ENCODE measurements at regions not wholly inside any gene's neighbourhood (a gene's known extent, or its start where the extent isn't known, plus 50 kb on each side); places are given as distances from the start of the nearest gene placed in this dataset.

- Histone ChIP-seq H3K27ac (ENCODE audit: insufficient read length, low read depth, low read length) (no peak overlapping the region), H4K20me1 (ENCODE audit: control insufficient read depth, insufficient read depth, insufficient read length) (no peaks in the 10 kb centered on the region), H3K23ac (ENCODE audit: insufficient read length, low read depth, low read length) (no peak overlapping the region), H3K79me2 (ENCODE audit: insufficient read depth, low read length) (no peaks in the 10 kb centered on the region), H3T11ph (ENCODE audit: low read length) (no peak overlapping the region), H4K5ac (ENCODE audit: insufficient read length, low read depth, low read length) (no peak overlapping the region), H3K56ac (ENCODE audit: insufficient read length, low read depth, low read length) (no peak overlapping the region), H4K8ac (replicated peaks; ENCODE audit: insufficient read length, low read depth, low read length) (no peak overlapping the region), H2BK5ac (ENCODE audit: insufficient read length, low read length) (no peak overlapping the region), H2BK12ac (ENCODE audit: insufficient read length, low read depth, low read length) (no peak overlapping the region), H3K79me1 (ENCODE audit: insufficient read depth, low read depth, low read length, poor library complexity, severe bottlenecking) (no peaks in the 10 kb centered on the region), H3K4ac (ENCODE audit: low read depth, low read length) (no peak overlapping the region), H3K4me1 (ENCODE audit: insufficient read depth, low read length) (no peaks in the 10 kb centered on the region; the same call in 1 of the 2 replicates), H3K27me3 (ENCODE audit: insufficient read depth, low read length) (no peaks in the 10 kb centered on the region), H3K4me2 (ENCODE audit: insufficient read depth, insufficient read length, low read length) (no peak overlapping the region), H2BK15ac (ENCODE audit: low read depth, low read length) (no peak overlapping the region), H2BK120ac (ENCODE audit: low read depth, low read length, poor library complexity, severe bottlenecking) (no peak overlapping the region), H3K9ac (ENCODE audit: extremely low read depth, insufficient read length, low read length) (no peak overlapping the region), H2BK20ac (ENCODE audit: low read depth, low read length, poor library complexity, severe bottlenecking) (no peak overlapping the region), H3K18ac (ENCODE audit: insufficient read length, low read depth, low read length) (no peak overlapping the region), H3K14ac (ENCODE audit: insufficient read depth, low read length) (no peak overlapping the region; the same call in 1 of the 2 replicates), H4K91ac (ENCODE audit: insufficient read length, low read depth, low read length) (no peak overlapping the region), H2AFZ (ENCODE audit: low read length) (no peak overlapping the region), H2AK5ac (ENCODE audit: insufficient read length, low read length) (no peak overlapping the region), H3K23me2 (ENCODE audit: insufficient read length, low read depth, low read length, poor library complexity, severe bottlenecking) (no peaks in the 10 kb centered on the region), H3K9me3 (ENCODE audit: control insufficient read depth, low read depth, low read length) (no peaks in the 10 kb centered on the region)
- DNase-seq: no peak
- H3K27me3 Mint-ChIP-seq (ENCODE audit: low read depth): peaks cover 5% of the 10 kb centered on the region
- peaks cover 0 to 6% of the 10 kb centered on the region in 2 experiments; a peak in 2 of 5 replicates for H3K9me3 Mint-ChIP-seq
- H3K36me3 Mint-ChIP-seq (ENCODE audit: insufficient read depth in 1 of 3, low read depth in 3 of 3): no peaks in the 10 kb centered on the region
- TF ChIP-seq CTCF (conservative IDR thresholded peaks at IDR 0.05): no peak
- H3K27ac Mint-ChIP-seq: no peak overlapping the region
- H3K4me1 Mint-ChIP-seq: peaks cover 7 to 13% of the 10 kb centered on the region in 2 experiments
- H3K4me3 Mint-ChIP-seq: no peak overlapping the region
- no CpG with 5 or more reads among the region's 27 CpGs for WGBS (ENCODE audit: extremely low coverage, insufficient read length, low lambda C conversion rate)
Observed at GRCh38 chr5:3740546-3741373, 145.1 kb downstream of the IRX1 start.

Data from H9 (cell line).